Posterior cingulate gyrus (tissue), 11 donors: ENCODE measurements at regions not wholly inside any gene's neighbourhood (a gene's known extent, or its start where the extent isn't known, plus 50 kb on each side); places are given as distances from the start of the nearest gene placed in this dataset.

Experiments
- DNase-seq, 10 donors: peaks; one replicate each; pipeline versions ENCODE4 v3.0.0 to v3.0.0-alpha.2; 2020 to 2021; ENCODE audit warnings: mixed read lengths in 3 of 10
- intact Hi-C: fragments of 100-400 bp; cut with DNase I; formaldehyde crosslinking; loops from one replicate; pipeline ENCODE4 v1.15.1; 2023

- DNase-seq, result no peak
These were observed 50.3 kb upstream of the DPH6 start for GRCh38 chr15:35596285-35596684.

GRCh38 chr15:35602836-35603235, 56.9 kb upstream of the DPH6 start:
- DNase-seq, result no peak
- intact Hi-C loops, result no loop called here

More at GRCh38 chr15:35596285-35596684, 50.3 kb upstream of the DPH6 start:
- intact Hi-C loops, result no loop called here

- DNase-seq, result no peak
- intact Hi-C loops, result no loop called here
These were observed 57.3 kb upstream of the DPH6 start for GRCh38 chr15:35603301-35603700.

DNA sequence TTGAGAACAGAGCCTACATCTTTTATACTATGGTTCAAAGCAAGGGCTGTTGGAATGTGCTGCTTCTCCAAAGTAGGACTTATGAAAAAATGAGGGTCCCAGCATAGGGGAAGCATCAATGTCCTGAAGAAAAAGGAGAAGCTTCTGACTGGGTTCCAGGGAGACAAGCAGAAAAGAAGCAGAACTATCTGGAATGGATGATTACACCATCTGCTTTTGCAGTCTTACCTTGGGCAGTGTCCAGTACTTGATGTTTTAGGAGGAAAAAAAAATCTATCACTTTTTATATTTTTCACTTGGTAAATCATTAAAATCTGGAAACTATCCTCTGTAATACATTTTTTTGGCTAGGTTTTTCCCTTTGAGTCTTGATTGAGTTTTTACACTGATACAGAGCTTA, 57.9 kb upstream of the DPH6 start:
- no peak for DNase-seq
- intact Hi-C loops, result no loop called here

DNA sequence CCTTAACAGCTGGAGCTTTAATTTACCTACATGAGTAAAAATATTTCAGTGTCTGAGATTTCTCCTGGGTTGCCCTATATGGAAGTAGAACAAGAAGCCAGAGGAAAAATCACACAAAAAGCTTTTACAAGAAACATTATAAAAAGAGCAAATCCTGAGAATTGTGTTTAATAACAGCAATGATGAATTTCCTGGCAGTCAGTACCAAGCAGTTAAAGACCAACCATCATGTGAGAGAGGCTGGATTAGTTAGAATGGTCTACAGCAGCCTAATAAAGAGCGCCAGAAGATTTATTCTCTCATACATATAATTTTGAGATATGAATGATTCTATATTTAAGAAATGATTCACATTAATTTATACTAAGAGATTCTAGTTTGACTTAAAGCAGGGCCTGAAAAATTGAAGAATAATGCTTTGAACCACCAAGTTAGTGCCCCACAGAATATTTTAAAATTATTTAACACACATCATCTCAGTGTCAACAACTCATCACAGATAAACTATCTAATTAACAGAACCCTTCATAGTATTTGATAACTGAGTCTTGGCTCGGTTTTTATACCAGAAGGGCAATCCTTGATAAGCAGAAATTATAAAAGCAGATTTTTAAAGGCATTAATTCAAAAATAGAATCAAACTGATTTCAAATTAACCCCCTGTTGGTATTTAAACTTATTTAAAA, 59.9 kb upstream of the DPH6 start:
- no peak for DNase-seq
- intact Hi-C loops, result no loop called here

DNA sequence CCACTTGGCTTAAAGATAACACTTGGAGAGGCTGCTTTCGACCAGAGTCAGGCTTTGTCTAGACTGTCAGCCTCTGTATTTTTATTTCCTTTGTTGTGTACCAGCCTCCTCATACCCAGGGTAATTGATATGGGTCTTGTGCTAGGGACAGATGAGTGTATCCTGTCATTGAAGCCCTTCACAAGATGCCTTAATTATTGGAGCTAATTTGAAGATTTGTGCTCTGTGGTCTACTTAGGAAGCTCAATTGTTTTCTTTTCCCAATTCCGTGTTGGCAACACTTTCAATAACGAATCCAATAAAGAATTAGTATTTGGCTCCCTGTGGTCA, 60.5 kb upstream of the DPH6 start:
- intact Hi-C loops, result no loop called here
- no peak for DNase-seq

- no peak for DNase-seq
- intact Hi-C loops, result no loop called here
These were observed 70.7 kb upstream of the DPH6 start for GRCh38 chr15:35616498-35617271.

DNA sequence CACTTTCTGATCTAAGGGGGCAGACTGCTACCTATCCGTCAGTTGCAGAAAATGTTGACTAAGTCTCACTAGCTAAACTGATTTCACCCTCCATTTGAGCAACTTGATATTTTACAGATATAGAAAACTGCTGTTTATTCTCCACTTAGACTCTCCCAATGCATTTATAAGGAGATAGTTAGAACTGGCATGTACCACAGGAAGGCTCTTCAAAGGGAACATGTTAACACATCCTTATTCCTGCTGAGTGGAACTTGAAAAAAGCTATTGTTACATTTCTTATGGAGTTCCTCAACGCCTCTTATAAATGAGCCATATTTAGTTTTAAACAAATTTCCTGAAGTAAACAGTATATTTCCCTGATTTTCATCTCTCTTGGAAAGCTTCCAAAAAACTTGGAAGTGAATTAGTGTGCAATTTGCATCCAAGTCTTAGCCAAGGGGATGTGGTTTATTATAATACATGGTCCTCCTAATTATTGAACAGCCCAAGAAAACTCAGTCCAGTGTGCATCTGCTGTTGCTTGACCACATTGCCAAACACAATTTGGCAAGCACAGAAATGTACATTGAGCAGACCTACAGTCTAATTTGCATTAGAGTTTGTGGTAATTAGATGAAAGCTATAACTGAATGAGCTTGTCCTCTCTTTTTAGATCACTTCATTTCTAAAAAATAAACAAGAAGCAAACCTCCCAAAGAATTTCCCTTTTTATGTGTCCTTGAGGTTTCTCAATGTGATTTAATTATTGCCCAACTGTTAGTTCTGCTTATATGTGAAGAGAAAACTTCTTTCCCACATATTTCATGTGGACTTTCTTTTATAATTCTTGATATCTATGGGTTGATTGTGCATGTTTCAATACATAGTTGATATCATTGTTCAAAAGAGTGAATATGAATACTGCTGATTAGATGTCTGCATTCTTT, 72.6 kb upstream of the DPH6 start:
- intact Hi-C loops, result no loop called here
- no peak for DNase-seq

DNA sequence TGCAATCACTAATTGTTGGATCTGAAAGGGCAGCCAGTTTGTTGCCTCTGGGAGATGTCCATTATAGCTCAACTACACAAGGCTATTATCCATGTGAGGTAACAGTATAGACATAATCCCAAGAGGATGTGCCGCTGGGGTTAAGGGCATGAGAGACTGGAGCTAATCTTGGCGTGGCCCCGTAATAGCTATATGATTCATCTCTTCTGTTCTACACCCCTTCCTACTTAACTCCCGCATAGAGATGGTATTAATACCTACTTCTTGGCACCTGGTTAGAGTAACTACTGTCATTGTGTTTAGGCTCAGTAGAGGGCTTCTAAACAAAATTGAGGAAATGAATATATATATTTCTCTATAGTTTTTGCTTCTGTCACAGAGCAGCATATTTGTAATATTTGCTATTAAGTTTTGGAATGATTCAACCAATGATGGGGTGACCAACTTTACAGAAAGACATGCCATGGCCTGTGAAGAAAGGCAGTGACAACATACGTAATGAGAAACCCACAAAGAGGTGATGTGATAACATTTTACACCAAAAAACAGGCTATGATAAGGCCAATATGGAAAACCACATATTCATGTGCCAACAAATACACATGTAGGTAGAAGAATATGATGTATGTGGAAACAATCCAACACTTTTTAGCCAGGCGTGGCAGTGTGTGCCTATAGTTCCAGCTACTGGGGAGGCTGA, 76.8 kb upstream of the DPH6 start:
- DNase-seq, result no peak
- intact Hi-C loops, result no loop called here

DNA sequence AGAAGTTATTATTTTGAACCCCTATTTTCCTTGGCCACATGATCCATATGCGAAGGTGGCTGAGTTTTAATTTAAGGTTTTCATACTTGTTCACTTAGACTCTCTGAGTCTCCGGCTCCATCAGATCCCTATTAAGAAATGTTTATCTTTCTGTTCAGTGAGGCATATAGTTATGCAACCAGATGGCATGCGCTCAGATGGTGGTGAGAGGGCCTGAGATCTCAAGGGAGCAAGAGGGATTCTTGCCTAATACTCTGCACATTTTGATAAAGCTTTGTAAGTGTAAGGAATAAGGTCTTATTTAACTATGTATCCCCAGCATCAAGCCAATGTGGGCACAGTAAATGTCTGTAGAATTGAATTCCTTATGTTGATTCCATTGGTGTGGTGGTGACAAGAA, 78.9 kb upstream of the DPH6 start:
- intact Hi-C loops, result no loop called here
- no peak for DNase-seq

- intact Hi-C loops, result no loop called here
- no peak for DNase-seq
These were observed 80.8 kb upstream of the DPH6 start for GRCh38 chr15:35626571-35627318.

GRCh38 chr15:35627696-35628095, 81.7 kb upstream of the DPH6 start:
- intact Hi-C loops, result no loop called here
- no peak for DNase-seq

DNA sequence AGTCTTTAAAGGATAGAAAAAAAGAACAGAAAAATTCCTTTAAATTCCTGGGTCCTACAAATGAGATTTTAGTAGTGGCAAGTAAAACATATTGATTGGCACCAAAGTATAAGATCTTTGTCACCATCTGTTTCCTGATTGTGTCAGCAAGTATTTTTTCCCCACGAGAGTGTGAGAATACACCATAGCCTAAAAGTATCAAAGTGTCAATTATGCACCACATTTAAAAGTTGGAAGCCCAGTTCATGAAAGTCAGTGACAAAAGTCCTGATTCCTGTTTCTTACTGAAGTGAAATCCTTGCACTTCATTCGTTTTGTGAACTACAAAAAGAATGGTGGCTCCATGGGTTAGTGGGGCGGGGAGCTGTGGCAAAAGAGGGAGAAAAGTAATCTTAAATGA, 83.8 kb upstream of the DPH6 start:
- no peak for DNase-seq
- intact Hi-C loops, result no loop called here

DNA sequence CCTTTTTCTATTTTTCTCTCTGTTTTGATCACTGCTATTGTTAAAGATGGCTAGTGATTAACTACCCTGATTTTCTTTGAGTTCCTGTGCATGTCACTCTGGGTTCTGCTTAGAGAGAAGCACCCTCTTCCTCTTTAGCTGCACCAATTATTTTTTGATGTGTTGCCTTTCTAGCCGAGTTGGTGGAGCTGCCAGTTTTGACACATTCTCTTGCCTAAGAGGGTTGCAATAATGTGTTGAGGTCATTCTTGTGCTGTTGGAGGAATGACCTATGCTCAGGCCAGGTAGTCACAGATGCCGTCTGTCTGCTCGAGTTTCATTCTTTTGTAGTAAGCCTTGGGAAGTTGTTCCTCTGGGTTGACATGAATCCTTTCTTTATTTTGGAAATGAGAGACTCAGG, 84.6 kb upstream of the DPH6 start:
- DNase-seq, result no peak
- intact Hi-C loops, result no loop called here

- intact Hi-C loops, result no loop called here
- no peak for DNase-seq
These were observed 85.0 kb upstream of the DPH6 start for GRCh38 chr15:35630985-35631384.

GRCh38 chr15:35633677-35634076, 87.7 kb upstream of the DPH6 start:
- intact Hi-C loops, result no loop called here
- peak in 1 of 10 donors; percentile 15 for DNase-seq

GRCh38 chr15:35646790-35647189, 100.8 kb upstream of the DPH6 start:
- intact Hi-C loops, result no loop called here
- DNase-seq, result no peak

- no peak for DNase-seq
- intact Hi-C loops, result no loop called here
These were observed 101.3 kb upstream of the DPH6 start for GRCh38 chr15:35647303-35647702.

DNA sequence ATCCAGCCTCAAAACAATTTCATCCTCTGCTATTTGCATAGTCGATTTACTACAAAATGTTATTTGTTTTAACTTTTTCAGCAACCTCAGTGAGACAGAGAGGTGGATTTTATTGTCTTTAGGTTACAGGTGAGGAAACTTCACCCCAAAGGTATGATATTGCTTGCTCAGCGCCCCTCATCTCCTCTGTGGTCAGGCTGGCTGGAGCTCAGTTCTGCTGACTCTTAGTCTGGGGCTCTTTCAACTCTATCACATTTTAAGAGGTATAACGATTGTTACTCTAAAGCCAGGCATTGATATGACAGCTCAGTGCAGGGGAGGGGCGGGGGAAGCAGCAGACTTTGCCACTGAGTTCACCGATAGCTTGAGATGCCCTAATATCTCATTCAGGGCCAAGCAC, 103.0 kb upstream of the DPH6 start:
- peak in 1 of 10 donors; percentile 33 for DNase-seq
- intact Hi-C loops, result no loop called here

DNA sequence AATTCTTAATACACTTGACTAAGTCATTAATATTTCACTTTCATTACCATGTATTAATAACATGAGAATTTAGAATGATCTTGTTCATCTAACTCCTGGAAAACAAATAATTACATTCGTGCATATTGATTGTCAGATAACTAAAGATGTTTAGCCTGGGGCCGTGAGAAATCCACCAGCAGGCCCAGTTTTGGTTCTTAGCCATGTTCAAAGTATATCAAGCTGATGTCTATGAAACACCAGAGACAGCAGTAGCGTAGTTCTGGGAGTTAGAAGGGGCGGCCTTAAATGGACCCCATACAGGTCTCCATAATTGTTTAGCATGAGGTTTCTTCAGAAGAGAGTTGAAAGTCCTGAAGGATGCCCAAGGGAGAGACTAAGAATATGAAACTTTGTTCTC, 103.6 kb upstream of the DPH6 start:
- no peak for DNase-seq
- intact Hi-C loops, result no loop called here
